Stimulated activated CD8-positive, alpha-beta memory T cell treated with anti-CD3 and anti-CD28 coated beads, Interleukin-15, amount 100 ng/mL, for 1 hour (primary cell): ENCODE measurements at regions not wholly inside any gene's neighbourhood (a gene's known extent, or its start where the extent isn't known, plus 50 kb on each side); places are given as distances from the start of the nearest gene placed in this dataset.
"Not testable (repeated sequence)": the region's sequence is repeated elsewhere in the genome, so short reads cannot be mapped to it uniquely, and the experiment has no call there.

Experiments
- DNase-seq: peaks from one replicate; pipeline ENCODE4 v3.0.0-alpha.2; 2020; ENCODE audit warnings: low read depth

- no peak for DNase-seq
Observed at GRCh38 chr4:66554826-66555225, 884.5 kb upstream of the EPHA5 start.

GRCh38 chr4:66545301-66545700 is 875.0 kb upstream of the EPHA5 start:
- DNase-seq: not testable (repeated sequence)

- DNase-seq: no peak
Observed at GRCh38 chr4:66544281-66544680, 874.0 kb upstream of the EPHA5 start.

- DNase-seq: no peak
Observed at GRCh38 chr4:66539745-66540144, 869.5 kb upstream of the EPHA5 start.

GRCh38 chr4:66524781-66525180 is 854.5 kb upstream of the EPHA5 start:
- DNase-seq: no peak

GRCh38 chr4:66522244-66522643 is 852.0 kb upstream of the EPHA5 start:
- DNase-seq: no peak

- no peak for DNase-seq
Observed at GRCh38 chr4:66516940-66517339, 846.7 kb upstream of the EPHA5 start.

- no peak for DNase-seq
Observed at GRCh38 chr4:66506985-66507384, 836.7 kb upstream of the EPHA5 start.

- no peak for DNase-seq
Observed at GRCh38 chr4:66501997-66502396, 831.7 kb upstream of the EPHA5 start.

- DNase-seq: no peak
Observed at GRCh38 chr4:66490729-66491128, 820.4 kb upstream of the EPHA5 start.

- no peak for DNase-seq
Observed at GRCh38 chr4:66489783-66490452, 819.6 kb upstream of the EPHA5 start.

- no peak for DNase-seq
Observed at GRCh38 chr4:66489370-66489769, 819.1 kb upstream of the EPHA5 start.

- DNase-seq: no peak
Observed at GRCh38 chr4:66486068-66486467, 815.8 kb upstream of the EPHA5 start.

GRCh38 chr4:66482186-66482585 is 811.9 kb upstream of the EPHA5 start:
- DNase-seq: no peak

- no peak for DNase-seq
Observed at GRCh38 chr4:66475596-66475995, 805.3 kb upstream of the EPHA5 start.

- no peak for DNase-seq
Observed at GRCh38 chr4:66465111-66465510, 794.8 kb upstream of the EPHA5 start.

- DNase-seq: not testable (repeated sequence)
Observed at GRCh38 chr4:66462890-66463289, 792.6 kb upstream of the EPHA5 start.

GRCh38 chr4:66451741-66452140 is 781.5 kb upstream of the EPHA5 start:
- DNase-seq: no peak

- DNase-seq: no peak
Observed at GRCh38 chr4:66443008-66443407, 772.7 kb upstream of the EPHA5 start.

- no peak for DNase-seq
Observed at GRCh38 chr4:66439508-66439907, 769.2 kb upstream of the EPHA5 start.

- DNase-seq: no peak
Observed at GRCh38 chr4:66433706-66434105, 763.4 kb upstream of the EPHA5 start.

- no peak for DNase-seq
Observed at GRCh38 chr4:66430856-66431255, 760.6 kb upstream of the EPHA5 start.

GRCh38 chr4:66429276-66429675 is 759.0 kb upstream of the EPHA5 start:
- DNase-seq: no peak

GRCh38 chr4:66416425-66416824 is 746.1 kb upstream of the EPHA5 start:
- DNase-seq: no peak

- no peak for DNase-seq
Observed at GRCh38 chr4:66404141-66404540, 733.9 kb upstream of the EPHA5 start.
